WTC11 (cell line): ENCODE measurements at regions not wholly inside any gene's neighbourhood (a gene's known extent, or its start where the extent isn't known, plus 50 kb on each side); places are given as distances from the start of the nearest gene placed in this dataset.
A peak's percentile ranks its signal among the peaks of the same experiment; 100 is the strongest.

Experiments used
- ATAC-seq: fragments of 200-7000 bp; cut with Tn5 transposase; 2 replicates; pipeline ENCODE4 v1.10.0; 2021; ENCODE audit warnings: mild to moderate bottlenecking, moderate library complexity
- CTCF ChIA-PET: fragments of 300-600 bp; sonication (Branson Sonifier 250); formaldehyde crosslinking; loops from one replicate; lab custom pipeline; 2021; ENCODE audit warnings: antibody characterized with exemption; lab: Charles Lee
- POLR2A ChIA-PET: fragments of 350-600 bp; sonication (Branson Sonifier 250); formaldehyde crosslinking; loops from one replicate; lab custom pipeline; 2021; ENCODE audit warnings: antibody characterized with exemption; lab: Charles Lee
- DNase-seq: peaks from one replicate; pipeline ENCODE4 v3.0.0; 2021; ENCODE audit warnings: low spot score
- H3K27ac Mint-ChIP-seq: 2 replicates; pipeline ENCODE4 v1.8.0; 2021; ENCODE audit warnings: mixed read lengths
- H3K27me3 Mint-ChIP-seq: 2 replicates; pipeline ENCODE4 v1.8.0; 2021; ENCODE audit warnings: low read depth, mild to moderate bottlenecking, moderate library complexity, mixed read lengths
- H3K36me3 Mint-ChIP-seq: 2 replicates; pipeline ENCODE4 v1.8.0; 2021; ENCODE audit warnings: mixed read lengths
- H3K4me1 Mint-ChIP-seq: 2 replicates; pipeline ENCODE4 v1.8.0; 2022; ENCODE audit warnings: mixed read lengths
- H3K4me3 Mint-ChIP-seq: 2 replicates; pipeline ENCODE4 v1.8.0; 2021; ENCODE audit warnings: mild to moderate bottlenecking, moderate library complexity, mixed read lengths
- H3K9me3 Mint-ChIP-seq: 2 replicates; pipeline ENCODE4 v1.8.0; 2021; ENCODE audit warnings: mixed read lengths
- ATF2 ChIP-seq: sonication (generic); formaldehyde crosslinking; IDR thresholded peaks from 2 replicates; pipeline ENCODE4 v1.8.1; 2022; ENCODE audit warnings: low read depth, missing genetic modification reagents, borderline replicate concordance
- CDX4 ChIP-seq: fragments of 250-450 bp; sonication (Bioruptor Pico); IDR thresholded peaks from 2 replicates; pipeline ENCODE4 v1.9.0; 2021; ENCODE audit warnings: moderate library complexity, mild to moderate bottlenecking, inconsistent platforms, borderline replicate concordance
- CREM ChIP-seq: sonication (generic); formaldehyde crosslinking; IDR thresholded peaks from 2 replicates; pipeline ENCODE4 v1.8.1; 2022; ENCODE audit warnings: mild to moderate bottlenecking, missing genetic modification reagents, moderate library complexity
- EMX1 ChIP-seq: fragments of 250-450 bp; sonication (Bioruptor Pico); IDR thresholded peaks from 2 replicates; pipeline ENCODE4 v1.8.0; 2021; ENCODE audit warnings: mild to moderate bottlenecking
- FOXK1 ChIP-seq: sonication (generic); formaldehyde crosslinking; IDR thresholded peaks from 2 replicates; pipeline ENCODE4 v1.8.0; 2022; ENCODE audit warnings: mild to moderate bottlenecking, moderate library complexity, missing genetic modification reagents
- GTF2I ChIP-seq: fragments of 250-450 bp; sonication (Bioruptor Pico); conservative IDR thresholded peaks from 2 replicates; pipeline ENCODE4 v1.4.0; 2021; ENCODE audit warnings: mild to moderate bottlenecking
- NFYB ChIP-seq: sonication (generic); formaldehyde crosslinking; conservative IDR thresholded peaks from 2 replicates; pipeline ENCODE4 v1.8.0; 2022; ENCODE audit warnings: low read depth, missing genetic modification reagents
- NR2C2 ChIP-seq: sonication (generic); formaldehyde crosslinking; IDR thresholded peaks from 2 replicates; pipeline ENCODE4 v1.8.0; 2022; ENCODE audit warnings: mild to moderate bottlenecking, missing genetic modification reagents
- OVOL2 ChIP-seq: fragments of 250-450 bp; sonication (Bioruptor Pico); IDR thresholded peaks from 2 replicates; pipeline ENCODE4 v1.9.0; 2021; ENCODE audit warnings: mild to moderate bottlenecking, borderline replicate concordance
- RELA ChIP-seq: sonication (generic); formaldehyde crosslinking; IDR thresholded peaks from 2 replicates; pipeline ENCODE4 v1.8.1; 2022; ENCODE audit warnings: missing genetic modification reagents, mild to moderate bottlenecking, borderline replicate concordance
- TP53 ChIP-seq: sonication (generic); formaldehyde crosslinking; IDR thresholded peaks from 2 replicates; pipeline ENCODE4 v1.8.1; 2023; ENCODE audit warnings: mild to moderate bottlenecking, missing genetic modification reagents
- ZBTB21 ChIP-seq: sonication (generic); formaldehyde crosslinking; IDR thresholded peaks from 2 replicates; pipeline ENCODE4 v1.8.1; 2023; ENCODE audit warnings: mild to moderate bottlenecking, missing genetic modification reagents, borderline replicate concordance
- ZBTB43 ChIP-seq: sonication (generic); formaldehyde crosslinking; IDR thresholded peaks from 2 replicates; pipeline ENCODE4 v1.8.1; 2023; ENCODE audit warnings: mild to moderate bottlenecking, missing genetic modification reagents
- ZMAT4 ChIP-seq: fragments of 250-450 bp; sonication (Bioruptor Pico); IDR thresholded peaks from 2 replicates; pipeline ENCODE4 v1.9.0; 2021; ENCODE audit warnings: mild to moderate bottlenecking
- ZNF121 ChIP-seq: sonication (generic); formaldehyde crosslinking; IDR thresholded peaks from 2 replicates; pipeline ENCODE4 v1.8.0; 2023; ENCODE audit warnings: missing genetic modification reagents
- ZNF263 ChIP-seq: sonication (generic); formaldehyde crosslinking; IDR thresholded peaks from 2 replicates; pipeline ENCODE4 v1.8.1; 2022; ENCODE audit warnings: low read depth, mild to moderate bottlenecking, moderate library complexity, missing genetic modification reagents
- ZNF425 ChIP-seq: fragments of 250-450 bp; sonication (Bioruptor Pico); conservative IDR thresholded peaks from 2 replicates; pipeline ENCODE4 v1.9.0; 2021; ENCODE audit warnings: mild to moderate bottlenecking
- ZNF532 ChIP-seq: fragments of 250-450 bp; sonication (Bioruptor Pico); IDR thresholded peaks from 2 replicates; pipeline ENCODE4 v1.9.0; 2021; ENCODE audit warnings: mild to moderate bottlenecking, borderline replicate concordance
- ZSCAN18 ChIP-seq: fragments of 250-450 bp; sonication (Bioruptor Pico); IDR thresholded peaks from 2 replicates; pipeline ENCODE4 v2.1.2; 2022; ENCODE audit warnings: mild to moderate bottlenecking, moderate library complexity

GRCh38 chr4:152259866-152260265, 276.0 kb downstream of the FBXW7 start:
- no peak overlapping the region for H3K27ac Mint-ChIP-seq
- ChIA-PET CTCF (no interaction called here), POLR2A (no interaction called here)
- H3K4me3 Mint-ChIP-seq: no peak overlapping the region
- H3K36me3 Mint-ChIP-seq: peaks cover 9% of the 10 kb centered on the region
- ATAC-seq (no peak), DNase-seq (no peak)
- TF ChIP-seq CDX4 (CRISPR knock-in tag): no peak
- TF ChIP-seq CREM (CRISPR knock-in tag): no peak
- TF ChIP-seq OVOL2 (CRISPR knock-in tag): no peak
- no peak for TF ChIP-seq ATF2 (CRISPR knock-in tag)
- TF ChIP-seq NFYB (CRISPR knock-in tag): no peak
- no peak for TF ChIP-seq ZBTB21 (CRISPR knock-in tag)
- no peak for TF ChIP-seq ZNF121 (CRISPR knock-in tag)
- no peak for TF ChIP-seq ZBTB43
- no peak for TF ChIP-seq FOXK1 (CRISPR knock-in tag)
- no peaks in the 10 kb centered on the region; the same call in 1 of the 2 replicates for H3K27me3 Mint-ChIP-seq
- peaks cover 32% of the 10 kb centered on the region for H3K9me3 Mint-ChIP-seq
- H3K4me1 Mint-ChIP-seq: peaks cover 4% of the 10 kb centered on the region

- Mint-ChIP-seq H3K27ac (peak overlapping the region; percentile 21; the same call in 1 of the 2 replicates), H3K36me3 (peaks cover 9% of the 10 kb centered on the region), H3K4me3 (no peak overlapping the region), H3K27me3 (no peaks in the 10 kb centered on the region; the same call in 1 of the 2 replicates), H3K4me1 (peaks cover 4% of the 10 kb centered on the region), H3K9me3 (peaks cover 33% of the 10 kb centered on the region)
- CTCF ChIA-PET: no interaction called here
- DNase-seq (no peak), ATAC-seq (peak; percentile 74)
- POLR2A ChIA-PET: no interaction called here
- TF ChIP-seq ZNF532 (CRISPR knock-in tag): no peak
- TF ChIP-seq GTF2I (CRISPR knock-in tag): 0 out of 2 replicates have a peak, but pooled peaks have one; percentile 29
Measured at GRCh38 chr4:152258804-152259708, 276.8 kb downstream of the FBXW7 start.

GRCh38 chr4:152258391-152258790, 277.5 kb downstream of the FBXW7 start:
- POLR2A ChIA-PET: no interaction called here
- no peak overlapping the region for H3K4me3 Mint-ChIP-seq
- CTCF ChIA-PET: no interaction called here
- H3K36me3 Mint-ChIP-seq: peaks cover 9% of the 10 kb centered on the region
- DNase-seq: no peak
- no peak for ATAC-seq
- peaks cover 36% of the 10 kb centered on the region for H3K9me3 Mint-ChIP-seq
- H3K27me3 Mint-ChIP-seq: no peaks in the 10 kb centered on the region; the same call in 1 of the 2 replicates
- peaks cover 4% of the 10 kb centered on the region for H3K4me1 Mint-ChIP-seq
- no peak overlapping the region for H3K27ac Mint-ChIP-seq
- no peak for TF ChIP-seq ZNF121 (CRISPR knock-in tag)
- no peak for TF ChIP-seq ZMAT4 (CRISPR knock-in tag)
- no peak for TF ChIP-seq NR2C2 (CRISPR knock-in tag)
- TF ChIP-seq EMX1 (CRISPR knock-in tag): no peak
- no peak for TF ChIP-seq TP53 (CRISPR knock-in tag)
- TF ChIP-seq ZNF263 (CRISPR knock-in tag): no peak
- TF ChIP-seq ZNF425: no peak
- no peak for TF ChIP-seq ZSCAN18 (CRISPR knock-in tag)
- no peak for TF ChIP-seq RELA (CRISPR knock-in tag)
